ENCODE measurements at regions not wholly inside any gene's neighbourhood (a gene's known extent, or its start where the extent isn't known, plus 50 kb on each side); places are given as distances from the start of the nearest gene placed in this dataset.

- no peak for TF ChIP-seq CTCF (IDR thresholded peaks at IDR 0.05; ENCODE audit: poor library complexity, severe bottlenecking)
- TF ChIP-seq EZH2 (IDR thresholded peaks at IDR 0.05; ENCODE audit: borderline replicate concordance, insufficient read depth, low read length, poor library complexity, severe bottlenecking), result no peak
- no peak for TF ChIP-seq REST (IDR thresholded peaks at IDR 0.05; ENCODE audit: borderline replicate concordance)
- no peak for TF ChIP-seq TAF1 (IDR thresholded peaks at IDR 0.05; ENCODE audit: low read depth)
Measured at GRCh38 chr10:55065185-55065584, 264.2 kb upstream of the PCDH15 start.

Data from neural cell (in vitro differentiated cells).